ENCODE measurements at regions not wholly inside any gene's neighbourhood (a gene's known extent, or its start where the extent isn't known, plus 50 kb on each side); places are given as distances from the start of the nearest gene placed in this dataset.
"Not testable (repeated sequence)": the region's sequence is repeated elsewhere in the genome, so short reads cannot be mapped to it uniquely, and the experiment has no call there.

GRCh38 chr5:66234241-66234640, 90.1 kb downstream of the SREK1 start:
- H3K4me3 ChIP-seq (ENCODE audit: low read length): no peak overlapping the region
- DNase-seq (ENCODE audit: low read depth, low spot score): no peak

- H3K4me3 ChIP-seq (ENCODE audit: low read length): no peak overlapping the region
- DNase-seq (ENCODE audit: low read depth, low spot score): no peak
Observed at GRCh38 chr5:66238435-66238834, 94.3 kb downstream of the SREK1 start.

GRCh38 chr5:66239034-66239433, 94.9 kb downstream of the SREK1 start:
- no peak for DNase-seq (ENCODE audit: low read depth, low spot score)
- H3K4me3 ChIP-seq (ENCODE audit: low read length): no peak overlapping the region

- no peak overlapping the region for H3K4me3 ChIP-seq (ENCODE audit: low read length)
- no peak for DNase-seq (ENCODE audit: low read depth, low spot score)
Observed at GRCh38 chr5:66241136-66241825, 97.2 kb downstream of the SREK1 start.

GRCh38 chr5:66242050-66242715, 98.1 kb downstream of the SREK1 start:
- DNase-seq (ENCODE audit: low read depth, low spot score): no peak

GRCh38 chr5:66246608-66247007, 102.5 kb downstream of the SREK1 start:
- no peak overlapping the region for H3K4me3 ChIP-seq (ENCODE audit: low read length)
- DNase-seq (ENCODE audit: low read depth, low spot score): no peak

More at GRCh38 chr5:66242050-66242715, 98.1 kb downstream of the SREK1 start:
- no peak overlapping the region for H3K4me3 ChIP-seq (ENCODE audit: low read length)

- no peak overlapping the region for H3K4me3 ChIP-seq (ENCODE audit: low read length)
- no peak for DNase-seq (ENCODE audit: low read depth, low spot score)
Observed at GRCh38 chr5:66247176-66247960, 103.3 kb downstream of the SREK1 start.

GRCh38 chr5:66248874-66249273, 104.8 kb downstream of the SREK1 start:
- H3K4me3 ChIP-seq (ENCODE audit: low read length): no peak overlapping the region
- no peak for DNase-seq (ENCODE audit: low read depth, low spot score)

GRCh38 chr5:66249920-66250319, 105.8 kb downstream of the SREK1 start:
- DNase-seq (ENCODE audit: low read depth, low spot score): no peak
- H3K4me3 ChIP-seq (ENCODE audit: low read length): no peak overlapping the region

- no peak for DNase-seq (ENCODE audit: low read depth, low spot score)
- no peak overlapping the region for H3K4me3 ChIP-seq (ENCODE audit: low read length)
Observed at GRCh38 chr5:66252849-66253248, 108.7 kb downstream of the SREK1 start.

GRCh38 chr5:66255714-66256113, 111.6 kb downstream of the SREK1 start:
- no peak for DNase-seq (ENCODE audit: low read depth, low spot score)
- no peak overlapping the region for H3K4me3 ChIP-seq (ENCODE audit: low read length)

- no peak overlapping the region for H3K4me3 ChIP-seq (ENCODE audit: low read length)
- no peak for DNase-seq (ENCODE audit: low read depth, low spot score)
Observed at GRCh38 chr5:66273121-66273520, 129.0 kb downstream of the SREK1 start.

- H3K4me3 ChIP-seq (ENCODE audit: low read length): no peak overlapping the region
- no peak for DNase-seq (ENCODE audit: low read depth, low spot score)
Observed at GRCh38 chr5:66276986-66277385, 132.9 kb downstream of the SREK1 start.

GRCh38 chr5:66277981-66278380, 133.9 kb downstream of the SREK1 start:
- H3K4me3 ChIP-seq (ENCODE audit: low read length): no peak overlapping the region
- no peak for DNase-seq (ENCODE audit: low read depth, low spot score)

- no peak for DNase-seq (ENCODE audit: low read depth, low spot score)
- H3K4me3 ChIP-seq (ENCODE audit: low read length): no peak overlapping the region
Observed at GRCh38 chr5:66281294-66281693, 137.2 kb downstream of the SREK1 start.

GRCh38 chr5:66284588-66285342, 140.7 kb downstream of the SREK1 start:
- no peak for DNase-seq (ENCODE audit: low read depth, low spot score)
- no peak overlapping the region for H3K4me3 ChIP-seq (ENCODE audit: low read length)

- H3K4me3 ChIP-seq (ENCODE audit: low read length): no peak overlapping the region
- no peak for DNase-seq (ENCODE audit: low read depth, low spot score)
Observed at GRCh38 chr5:66285343-66285922, 141.3 kb downstream of the SREK1 start.

GRCh38 chr5:66291771-66292170, 147.7 kb downstream of the SREK1 start:
- no peak overlapping the region for H3K4me3 ChIP-seq (ENCODE audit: low read length)
- DNase-seq (ENCODE audit: low read depth, low spot score): no peak

- not testable (repeated sequence) for H3K4me3 ChIP-seq (ENCODE audit: low read length); DNase-seq (ENCODE audit: low read depth, low spot score)
Observed at GRCh38 chr5:66293851-66294250, 149.8 kb downstream of the SREK1 start.

All from Jurkat, Clone E6-1 (cell line).